ENCODE measurements at regions not wholly inside any gene's neighbourhood (a gene's known extent, or its start where the extent isn't known, plus 50 kb on each side); places are given as distances from the start of the nearest gene placed in this dataset.

DNA sequence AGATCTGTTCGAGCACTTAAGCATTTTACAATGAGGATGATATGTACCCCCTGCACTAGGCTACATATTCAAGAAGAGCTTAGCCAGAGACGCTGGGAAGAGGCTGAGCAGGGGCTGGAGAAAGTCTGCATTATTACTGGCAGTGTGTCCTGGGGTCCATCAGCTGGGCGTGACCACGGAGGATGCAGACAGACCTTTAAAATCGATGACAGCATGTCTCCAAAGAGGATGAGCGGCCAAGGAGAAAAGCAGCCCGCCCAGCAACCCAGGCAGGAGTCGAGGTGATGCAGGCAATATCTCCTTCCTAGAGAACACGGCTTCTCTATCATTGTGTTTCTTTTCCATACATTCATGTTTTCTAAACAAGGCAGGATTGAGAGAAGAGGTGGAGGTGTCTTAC, 300.7 kb downstream of the USP46 start:
- H3K4me3 ChIP-seq (ENCODE audit: low read depth in 1 of 3, low read length in 3 of 3) = no peak overlapping the region
- no peak overlapping the region for H3K27ac ChIP-seq (ENCODE audit: low read depth in 1 of 2, low read length in 2 of 2)
- no peak overlapping the region for H3K9ac ChIP-seq (ENCODE audit: low read depth in 1 of 2, low read length in 2 of 2)
- TF ChIP-seq GABPA (IDR thresholded peaks at IDR 0.05 in 1 of 2, conservative IDR thresholded peaks at IDR 0.05 in 1 of 2) (no peak), NR2F2 (IDR thresholded peaks at IDR 0.05) (no peak), SP1 (IDR thresholded peaks at IDR 0.05) (no peak), FOXA1 (IDR thresholded peaks at IDR 0.05) (no peak), HNF4A (conservative IDR thresholded peaks at IDR 0.05) (no peak), TAF1 (conservative IDR thresholded peaks at IDR 0.05) (no peak), FOXA2 (IDR thresholded peaks at IDR 0.05) (no peak), HNF4G (IDR thresholded peaks at IDR 0.05) (no peak), RXRA (IDR thresholded peaks at IDR 0.05) (no peak), JUND (IDR thresholded peaks at IDR 0.05) (no peak)
- TF ChIP-seq, protein P1, sequence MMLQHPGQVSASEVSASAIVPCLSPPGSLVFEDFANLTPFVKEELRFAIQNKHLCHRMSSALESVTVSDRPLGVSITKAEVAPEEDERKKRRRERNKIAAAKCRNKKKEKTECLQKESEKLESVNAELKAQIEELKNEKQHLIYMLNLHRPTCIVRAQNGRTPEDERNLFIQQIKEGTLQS (IDR thresholded peaks at IDR 0.05) = no peak
- TF ChIP-seq, protein P2, sequence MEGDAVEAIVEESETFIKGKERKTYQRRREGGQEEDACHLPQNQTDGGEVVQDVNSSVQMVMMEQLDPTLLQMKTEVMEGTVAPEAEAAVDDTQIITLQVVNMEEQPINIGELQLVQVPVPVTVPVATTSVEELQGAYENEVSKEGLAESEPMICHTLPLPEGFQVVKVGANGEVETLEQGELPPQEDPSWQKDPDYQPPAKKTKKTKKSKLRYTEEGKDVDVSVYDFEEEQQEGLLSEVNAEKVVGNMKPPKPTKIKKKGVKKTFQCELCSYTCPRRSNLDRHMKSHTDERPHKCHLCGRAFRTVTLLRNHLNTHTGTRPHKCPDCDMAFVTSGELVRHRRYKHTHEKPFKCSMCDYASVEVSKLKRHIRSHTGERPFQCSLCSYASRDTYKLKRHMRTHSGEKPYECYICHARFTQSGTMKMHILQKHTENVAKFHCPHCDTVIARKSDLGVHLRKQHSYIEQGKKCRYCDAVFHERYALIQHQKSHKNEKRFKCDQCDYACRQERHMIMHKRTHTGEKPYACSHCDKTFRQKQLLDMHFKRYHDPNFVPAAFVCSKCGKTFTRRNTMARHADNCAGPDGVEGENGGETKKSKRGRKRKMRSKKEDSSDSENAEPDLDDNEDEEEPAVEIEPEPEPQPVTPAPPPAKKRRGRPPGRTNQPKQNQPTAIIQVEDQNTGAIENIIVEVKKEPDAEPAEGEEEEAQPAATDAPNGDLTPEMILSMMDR (IDR thresholded peaks at IDR 0.05; ENCODE audit: low read depth, low read length, missing input control) = no peak
- TF ChIP-seq, protein P3, sequence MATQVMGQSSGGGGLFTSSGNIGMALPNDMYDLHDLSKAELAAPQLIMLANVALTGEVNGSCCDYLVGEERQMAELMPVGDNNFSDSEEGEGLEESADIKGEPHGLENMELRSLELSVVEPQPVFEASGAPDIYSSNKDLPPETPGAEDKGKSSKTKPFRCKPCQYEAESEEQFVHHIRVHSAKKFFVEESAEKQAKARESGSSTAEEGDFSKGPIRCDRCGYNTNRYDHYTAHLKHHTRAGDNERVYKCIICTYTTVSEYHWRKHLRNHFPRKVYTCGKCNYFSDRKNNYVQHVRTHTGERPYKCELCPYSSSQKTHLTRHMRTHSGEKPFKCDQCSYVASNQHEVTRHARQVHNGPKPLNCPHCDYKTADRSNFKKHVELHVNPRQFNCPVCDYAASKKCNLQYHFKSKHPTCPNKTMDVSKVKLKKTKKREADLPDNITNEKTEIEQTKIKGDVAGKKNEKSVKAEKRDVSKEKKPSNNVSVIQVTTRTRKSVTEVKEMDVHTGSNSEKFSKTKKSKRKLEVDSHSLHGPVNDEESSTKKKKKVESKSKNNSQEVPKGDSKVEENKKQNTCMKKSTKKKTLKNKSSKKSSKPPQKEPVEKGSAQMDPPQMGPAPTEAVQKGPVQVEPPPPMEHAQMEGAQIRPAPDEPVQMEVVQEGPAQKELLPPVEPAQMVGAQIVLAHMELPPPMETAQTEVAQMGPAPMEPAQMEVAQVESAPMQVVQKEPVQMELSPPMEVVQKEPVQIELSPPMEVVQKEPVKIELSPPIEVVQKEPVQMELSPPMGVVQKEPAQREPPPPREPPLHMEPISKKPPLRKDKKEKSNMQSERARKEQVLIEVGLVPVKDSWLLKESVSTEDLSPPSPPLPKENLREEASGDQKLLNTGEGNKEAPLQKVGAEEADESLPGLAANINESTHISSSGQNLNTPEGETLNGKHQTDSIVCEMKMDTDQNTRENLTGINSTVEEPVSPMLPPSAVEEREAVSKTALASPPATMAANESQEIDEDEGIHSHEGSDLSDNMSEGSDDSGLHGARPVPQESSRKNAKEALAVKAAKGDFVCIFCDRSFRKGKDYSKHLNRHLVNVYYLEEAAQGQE (IDR thresholded peaks at IDR 0.05) = no peak
- no peak for DNase-seq (ENCODE audit: low spot score)
- H3K36me3 ChIP-seq (ENCODE audit: control insufficient read depth in 4 of 4, insufficient read depth in 3 of 4, low read depth in 1 of 4, low read length in 3 of 4) = no peaks in the 10 kb centered on the region
- H3K9me3 ChIP-seq (ENCODE audit: control insufficient read depth in 4 of 4, low read length in 3 of 4) = peaks cover 0 to 2% (median 0%) of the 10 kb centered on the region in 4 donors
- 85% methylated on average over 9 of the region's 9 CpGs for WGBS
- peaks cover 0 to 5% (median 0%) of the 10 kb centered on the region in 4 donors for H3K27me3 ChIP-seq (ENCODE audit: control insufficient read depth in 4 of 4, insufficient read depth in 4 of 4, low read length in 3 of 4)
- no peaks in the 10 kb centered on the region for H3K4me1 ChIP-seq (ENCODE audit: control insufficient read depth in 4 of 4, insufficient read depth in 4 of 4, low read length in 3 of 4)

DNA sequence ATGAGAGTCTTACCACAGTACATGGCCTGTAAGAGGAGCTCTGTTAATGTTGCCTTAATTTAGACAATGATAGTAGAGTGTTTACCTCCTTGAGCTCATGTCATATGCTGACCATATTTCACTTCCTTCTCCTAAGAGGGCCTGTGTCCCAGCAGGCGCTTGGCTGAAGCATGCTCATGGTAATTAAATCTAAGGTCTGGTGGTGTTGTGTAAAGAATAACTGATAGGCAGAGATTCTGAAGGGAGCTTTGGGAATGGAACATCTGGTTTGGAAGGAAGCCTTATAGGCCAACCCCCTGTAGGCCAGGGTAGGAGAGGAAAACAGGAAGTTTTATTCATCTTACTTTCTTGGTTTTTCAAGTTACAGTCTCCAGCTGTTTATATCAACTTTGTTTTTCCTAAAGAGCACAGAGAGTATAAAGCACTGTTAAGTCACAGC, 300.2 kb downstream of the USP46 start:
- H3K4me3 ChIP-seq (ENCODE audit: low read depth in 1 of 3, low read length in 3 of 3) = no peak overlapping the region
- TF ChIP-seq HNF4G (IDR thresholded peaks at IDR 0.05) (no peak), TAF1 (conservative IDR thresholded peaks at IDR 0.05) (no peak), HNF4A (conservative IDR thresholded peaks at IDR 0.05) (no peak), YY1 (IDR thresholded peaks at IDR 0.05) (no peak), EGR1 (IDR thresholded peaks at IDR 0.05; ENCODE audit: low read depth in 2 of 2) (no peak), FOXA2 (IDR thresholded peaks at IDR 0.05) (no peak)
- TF ChIP-seq, protein P2 (IDR thresholded peaks at IDR 0.05; ENCODE audit: low read depth, low read length, missing input control) = no peak
- TF ChIP-seq, protein P4, sequence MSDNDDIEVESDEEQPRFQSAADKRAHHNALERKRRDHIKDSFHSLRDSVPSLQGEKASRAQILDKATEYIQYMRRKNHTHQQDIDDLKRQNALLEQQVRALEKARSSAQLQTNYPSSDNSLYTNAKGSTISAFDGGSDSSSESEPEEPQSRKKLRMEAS (IDR thresholded peaks at IDR 0.05) = no peak
- TF ChIP-seq, protein P5, sequence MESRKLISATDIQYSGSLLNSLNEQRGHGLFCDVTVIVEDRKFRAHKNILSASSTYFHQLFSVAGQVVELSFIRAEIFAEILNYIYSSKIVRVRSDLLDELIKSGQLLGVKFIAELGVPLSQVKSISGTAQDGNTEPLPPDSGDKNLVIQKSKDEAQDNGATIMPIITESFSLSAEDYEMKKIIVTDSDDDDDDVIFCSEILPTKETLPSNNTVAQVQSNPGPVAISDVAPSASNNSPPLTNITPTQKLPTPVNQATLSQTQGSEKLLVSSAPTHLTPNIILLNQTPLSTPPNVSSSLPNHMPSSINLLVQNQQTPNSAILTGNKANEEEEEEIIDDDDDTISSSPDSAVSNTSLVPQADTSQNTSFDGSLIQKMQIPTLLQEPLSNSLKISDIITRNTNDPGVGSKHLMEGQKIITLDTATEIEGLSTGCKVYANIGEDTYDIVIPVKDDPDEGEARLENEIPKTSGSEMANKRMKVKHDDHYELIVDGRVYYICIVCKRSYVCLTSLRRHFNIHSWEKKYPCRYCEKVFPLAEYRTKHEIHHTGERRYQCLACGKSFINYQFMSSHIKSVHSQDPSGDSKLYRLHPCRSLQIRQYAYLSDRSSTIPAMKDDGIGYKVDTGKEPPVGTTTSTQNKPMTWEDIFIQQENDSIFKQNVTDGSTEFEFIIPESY (IDR thresholded peaks at IDR 0.05) = no peak
- DNase-seq (ENCODE audit: low spot score) = no peak

More for the DNA sequence above, 300.2 kb downstream of the USP46 start:
- Histone ChIP-seq H3K4me1 (ENCODE audit: control insufficient read depth in 4 of 4, insufficient read depth in 4 of 4, low read length in 3 of 4) (no peaks in the 10 kb centered on the region), H3K27ac (ENCODE audit: low read depth in 1 of 2, low read length in 2 of 2) (no peak overlapping the region), H3K27me3 (ENCODE audit: control insufficient read depth in 4 of 4, insufficient read depth in 4 of 4, low read length in 3 of 4) (peaks cover 0 to 5% (median 0%) of the 10 kb centered on the region in 4 donors), H3K9me3 (ENCODE audit: control insufficient read depth in 4 of 4, low read length in 3 of 4) (peaks cover 0 to 2% (median 0%) of the 10 kb centered on the region in 4 donors), H3K36me3 (ENCODE audit: control insufficient read depth in 4 of 4, insufficient read depth in 3 of 4, low read depth in 1 of 4, low read length in 3 of 4) (no peaks in the 10 kb centered on the region), H3K9ac (ENCODE audit: low read depth in 1 of 2, low read length in 2 of 2) (no peak overlapping the region)
- WGBS = 79% methylated on average over 1 of the region's 1 CpG

All from liver (tissue), 8 donors.